DOHH2 (cell line): ENCODE measurements at regions not wholly inside any gene's neighbourhood (a gene's known extent, or its start where the extent isn't known, plus 50 kb on each side); places are given as distances from the start of the nearest gene placed in this dataset.

Experiments used
- CTCF ChIP-seq: fragments of 200-600 bp; sonication (generic); IDR thresholded peaks from one replicate; pipeline ENCODE4 v1.5.1; 2014; ENCODE audit warnings: antibody characterized with exemption, mild to moderate bottlenecking, low read depth, low read length; ENCODE audit not compliant: poor library complexity, severe bottlenecking
- EZH2phosphoT487 ChIP-seq: fragments of 200-600 bp; sonication (generic); IDR thresholded peaks from 2 replicates; pipeline ENCODE4 v1.6.1; 2017; ENCODE audit warnings: borderline replicate concordance, mild to moderate bottlenecking, antibody characterized with exemption, low read length, moderate library complexity, mixed read lengths

- TF ChIP-seq CTCF (no peak), EZH2phosphoT487 (no peak)
Observed at GRCh38 chr6:148059869-148060268, 282.8 kb upstream of the SASH1 start.
